T1000 (cell line): ENCODE measurements at regions not wholly inside any gene's neighbourhood (a gene's known extent, or its start where the extent isn't known, plus 50 kb on each side); places are given as distances from the start of the nearest gene placed in this dataset.

Source experiments
- DNase-seq: peaks from one replicate; lab custom pipeline; 2025; ENCODE audit warnings: mixed read lengths; lab: John Stamatoyannopoulos, UW

- DNase-seq = no peak
These were observed 821.3 kb upstream of the API5 start for GRCh38 chr11:42490506-42490905.

GRCh38 chr11:42494459-42494858, 817.3 kb upstream of the API5 start:
- no peak for DNase-seq

DNA sequence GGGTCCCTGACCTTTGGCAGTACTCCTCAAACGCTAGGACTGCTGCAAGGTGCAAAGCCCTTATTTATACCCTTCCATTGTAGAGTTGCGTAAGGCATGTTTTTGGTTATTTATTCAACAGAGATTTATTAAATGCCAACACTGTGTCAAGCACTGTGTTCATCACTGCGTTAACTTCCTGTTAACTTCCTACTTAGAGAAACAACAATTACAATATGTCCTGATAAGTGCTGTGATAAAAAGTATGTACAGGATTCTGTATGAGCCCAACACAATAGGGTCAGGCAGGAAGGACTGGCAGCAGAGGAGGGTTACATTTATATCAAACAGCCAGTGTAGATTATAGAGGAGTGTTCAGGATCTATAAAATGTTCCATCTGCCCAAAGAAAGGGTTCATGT, 812.8 kb upstream of the API5 start:
- no peak for DNase-seq

DNA sequence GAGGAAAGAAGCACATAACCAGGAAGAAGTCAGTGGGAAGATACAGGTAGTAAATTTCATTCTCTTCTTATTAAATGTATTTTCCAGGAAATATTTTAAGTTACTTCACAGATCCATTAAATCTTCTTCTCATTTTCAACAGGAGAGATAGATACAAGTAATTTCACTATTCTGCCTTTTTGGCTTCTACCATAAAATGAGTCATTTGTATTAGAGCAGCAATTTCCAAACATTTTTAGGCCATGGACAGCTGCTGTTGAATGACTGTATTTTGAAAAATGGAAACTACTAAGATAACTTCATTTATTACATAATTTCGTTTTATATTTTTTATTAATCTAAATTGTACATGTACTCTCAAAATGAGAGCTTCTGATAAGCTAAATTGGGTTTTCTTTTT, 809.6 kb upstream of the API5 start:
- DNase-seq = no peak

- DNase-seq = peak; percentile 39
These were observed 789.8 kb upstream of the API5 start for GRCh38 chr11:42521994-42522393.

GRCh38 chr11:42524534-42525227, 787.1 kb upstream of the API5 start:
- DNase-seq = peak; percentile 55

GRCh38 chr11:42526426-42526825, 785.4 kb upstream of the API5 start:
- DNase-seq = no peak

DNA sequence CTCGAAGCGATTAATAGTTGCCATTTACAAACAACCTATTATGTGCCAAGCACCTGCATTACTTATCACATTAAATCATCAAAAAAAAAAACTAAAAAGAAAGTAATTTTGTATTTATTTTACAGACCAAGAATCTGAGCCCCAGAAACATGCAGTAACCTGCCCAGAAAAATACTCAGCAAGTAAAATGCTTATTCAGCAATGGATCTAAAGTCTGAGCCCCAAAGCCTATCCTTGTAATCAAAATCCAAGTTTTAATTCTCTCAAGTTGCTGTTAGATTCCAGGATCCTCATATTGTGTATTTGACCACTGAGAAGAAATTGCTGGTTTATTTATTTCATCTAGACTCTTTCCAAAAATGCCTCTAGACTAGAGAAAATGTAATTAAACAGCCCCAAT, 783.3 kb upstream of the API5 start:
- DNase-seq = no peak

DNA sequence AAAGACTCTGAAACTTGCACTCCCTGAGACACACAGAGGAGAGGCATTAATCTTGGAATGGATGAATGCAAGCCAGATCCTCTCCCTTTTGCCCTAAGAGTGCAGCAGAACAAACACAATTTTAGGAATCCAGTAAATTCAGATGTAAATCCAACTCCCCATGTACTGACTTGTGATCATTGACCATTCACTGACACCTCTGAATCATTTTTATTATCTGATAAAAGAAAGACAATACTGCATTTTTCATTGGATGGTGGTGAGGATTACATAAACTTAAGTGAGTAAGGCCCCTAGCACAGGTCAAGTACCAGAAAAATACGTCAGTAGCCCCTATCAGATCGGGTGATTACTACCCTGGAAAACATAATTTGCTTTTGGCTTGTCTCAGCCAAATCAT, 782.9 kb upstream of the API5 start:
- DNase-seq = no peak

GRCh38 chr11:42536611-42537360, 775.0 kb upstream of the API5 start:
- DNase-seq = no peak

- DNase-seq = no peak
These were observed 769.5 kb upstream of the API5 start for GRCh38 chr11:42542336-42542735.

GRCh38 chr11:42543844-42544419, 767.9 kb upstream of the API5 start:
- no peak for DNase-seq

DNA sequence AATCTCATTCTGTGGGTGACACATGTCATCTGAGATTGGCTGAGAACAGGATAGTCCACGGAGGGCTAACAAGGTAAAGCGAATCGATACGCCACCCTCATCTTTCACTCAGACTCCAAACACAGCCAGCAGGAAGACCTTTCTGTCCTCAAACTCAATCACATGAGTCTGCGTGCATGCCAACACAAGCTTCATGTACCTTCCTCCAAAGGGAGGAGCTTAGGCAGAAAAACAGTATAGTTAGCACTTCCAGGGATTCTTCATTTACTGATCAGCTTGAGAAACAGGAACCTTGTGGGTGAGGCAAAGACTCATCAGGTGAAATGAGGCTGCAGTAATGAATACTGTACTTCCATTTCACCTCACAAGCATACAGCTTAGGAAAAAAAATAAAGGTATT, 767.1 kb upstream of the API5 start:
- no peak for DNase-seq

GRCh38 chr11:42545954-42546353, 765.8 kb upstream of the API5 start:
- no peak for DNase-seq

DNA sequence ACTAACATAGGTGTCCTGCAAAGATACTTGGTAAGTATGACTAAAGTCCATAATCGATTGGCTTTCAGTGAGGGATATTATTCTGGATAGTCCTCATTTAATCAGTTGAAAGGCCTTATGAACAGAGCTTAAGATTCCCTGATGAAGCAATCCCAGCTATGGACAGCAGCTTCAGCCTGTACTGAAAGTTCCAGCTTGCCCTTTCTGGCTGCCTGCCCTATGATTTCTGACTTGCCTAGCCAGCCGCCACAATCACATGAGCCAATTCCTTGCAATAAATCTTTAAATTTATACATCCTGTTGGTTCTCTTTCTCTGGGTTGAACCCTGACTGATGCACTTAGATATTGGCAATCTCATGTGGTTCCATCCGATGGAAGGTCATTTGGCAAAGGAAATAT, 759.0 kb upstream of the API5 start:
- no peak for DNase-seq

DNA sequence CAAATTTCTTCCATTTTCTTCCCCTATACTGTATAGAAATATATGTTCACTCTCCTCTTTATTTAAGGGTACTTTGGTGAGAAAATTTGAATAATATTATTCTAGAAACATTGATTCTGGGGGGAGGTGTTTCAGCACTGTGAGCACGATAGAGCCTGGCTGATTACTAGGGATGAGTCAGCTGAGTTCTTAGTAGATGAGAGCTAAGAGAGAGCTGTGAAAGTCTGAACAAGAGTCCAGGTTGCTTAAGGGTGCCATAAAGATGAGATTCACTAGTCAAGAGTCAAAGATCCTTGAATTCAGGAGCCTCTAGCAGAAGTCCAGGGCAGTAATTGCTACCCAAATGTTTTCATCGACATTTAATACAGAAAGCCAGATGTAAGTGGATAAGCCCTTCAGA, 756.6 kb upstream of the API5 start:
- no peak for DNase-seq

GRCh38 chr11:42571131-42571877, 740.5 kb upstream of the API5 start:
- no peak for DNase-seq

DNA sequence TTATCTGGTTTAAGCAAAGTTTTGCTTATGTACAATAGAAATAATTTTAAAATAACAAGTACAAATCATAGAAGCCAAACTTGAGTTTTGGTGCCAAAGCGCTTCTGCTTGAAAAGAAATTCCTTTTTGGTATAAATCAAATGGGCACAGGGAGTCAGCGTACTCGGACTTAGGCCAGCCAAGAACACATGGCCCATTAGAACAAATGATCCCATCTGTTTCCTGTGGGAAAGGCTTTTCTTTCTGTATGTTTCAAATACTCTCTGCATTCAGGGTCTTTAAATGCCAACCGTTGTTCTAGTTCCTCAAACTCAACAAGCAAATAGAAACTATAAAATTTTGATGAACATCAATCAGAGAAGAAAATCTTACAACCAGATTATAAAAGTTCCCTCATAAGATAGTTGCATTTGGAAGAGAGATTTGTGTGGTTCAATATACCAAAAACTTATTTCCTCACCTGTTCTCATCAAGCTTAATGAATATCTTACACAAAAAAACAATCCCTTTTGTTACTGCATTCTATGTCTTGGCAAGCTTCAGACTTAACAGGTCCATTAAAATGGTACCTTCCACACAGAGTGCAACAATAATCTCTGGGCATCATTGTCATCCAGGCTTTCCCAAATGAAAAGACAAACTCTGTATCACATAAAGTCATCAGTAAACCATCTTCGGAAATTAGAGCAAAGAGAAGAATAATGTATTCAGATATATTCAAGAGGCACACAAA, 739.8 kb upstream of the API5 start:
- no peak for DNase-seq

DNA sequence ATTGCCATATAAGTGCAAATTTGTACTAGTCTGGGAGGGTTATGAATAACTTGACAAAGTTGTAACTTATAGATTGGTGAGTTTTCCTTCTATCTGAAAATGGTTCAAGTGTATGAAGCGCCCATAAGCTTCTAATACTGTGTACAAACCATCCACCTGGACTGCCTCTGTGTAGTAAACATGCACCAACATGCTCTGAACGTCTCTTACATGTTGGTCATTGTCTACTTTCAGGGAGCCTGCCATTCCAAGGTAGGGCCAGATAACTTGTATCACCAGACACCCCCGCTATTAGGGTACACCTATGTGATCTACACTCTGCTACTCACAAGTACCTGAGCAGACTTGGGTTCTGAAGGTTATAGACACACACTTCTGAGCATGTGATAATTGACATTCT, 735.5 kb upstream of the API5 start:
- DNase-seq = no peak

GRCh38 chr11:42589286-42589685, 722.5 kb upstream of the API5 start:
- DNase-seq = no peak

- DNase-seq = no peak
These were observed 720.0 kb upstream of the API5 start for GRCh38 chr11:42591841-42592240.

GRCh38 chr11:42593441-42593840, 718.4 kb upstream of the API5 start:
- no peak for DNase-seq
